AG04450 (cell line): ENCODE measurements at regions not wholly inside any gene's neighbourhood (a gene's known extent, or its start where the extent isn't known, plus 50 kb on each side); places are given as distances from the start of the nearest gene placed in this dataset.

Source experiments
- CTCF ChIA-PET: fragments of 300-600, 350-600 bp; formaldehyde crosslinking; extraction: SDS; loops from one replicate; lab custom pipeline; 2022; ENCODE audit warnings: antibody characterized with exemption, inconsistent platforms; lab: Charles Lee
- POLR2A ChIA-PET: fragments of 350-600 bp; formaldehyde crosslinking; extraction: SDS; loops from one replicate; lab custom pipeline; 2021; ENCODE audit warnings: antibody characterized with exemption, inconsistent platforms; lab: Yijun Ruan, JAX
- DNase-seq: peaks from one replicate; pipeline ENCODE4 v3.0.0-alpha.2; 2011; ENCODE audit warnings: low read depth, low spot score
- H3K27ac ChIP-seq: one replicate; pipeline ENCODE4 v1.5.1; 2012; ENCODE audit warnings: low read depth, low read length, control low read depth
- H3K27me3 ChIP-seq: one replicate; pipeline ENCODE4 v1.6.0; 2012; ENCODE audit warnings: low read length; ENCODE audit not compliant: control insufficient read depth, insufficient read depth
- H3K4me3 ChIP-seq: 2 replicates; pipeline ENCODE4 v1.5.1; 2011; ENCODE audit warnings: mild to moderate bottlenecking, low read depth, low read length, control low read depth
- H3K9me3 ChIP-seq: 2 replicates; pipeline ENCODE4 v1.5.1; 2012; ENCODE audit warnings: low read length; ENCODE audit not compliant: control insufficient read depth, insufficient read depth
- CTCF ChIP-seq: IDR thresholded peaks from 2 replicates; pipeline ENCODE4 v1.5.1; 2011; ENCODE audit warnings: low read depth, low read length, control low read depth, inconsistent platforms

GRCh38 chr5:4874097-4874496 lies 266.0 kb upstream of the ADAMTS16 start:
- DNase-seq, result no peak
- Histone ChIP-seq H3K9me3 (peaks cover 50% of the 10 kb centered on the region), H3K4me3 (no peak overlapping the region), H3K27me3 (no peaks in the 10 kb centered on the region), H3K27ac (no peak overlapping the region)
- TF ChIP-seq CTCF, result no peak
- ChIA-PET POLR2A (no interaction called here), CTCF (no interaction called here)

- TF ChIP-seq CTCF, result no peak
- DNase-seq, result no peak
- no peak overlapping the region for H3K4me3 ChIP-seq
- ChIA-PET POLR2A (no interaction called here), CTCF (no interaction called here)
- H3K27me3 ChIP-seq, result no peaks in the 10 kb centered on the region
- peaks cover 54% of the 10 kb centered on the region for H3K9me3 ChIP-seq
- no peak overlapping the region for H3K27ac ChIP-seq
Observed at GRCh38 chr5:4875942-4876341, 264.2 kb upstream of the ADAMTS16 start.

GRCh38 chr5:4876804-4877203 lies 263.3 kb upstream of the ADAMTS16 start:
- H3K4me3 ChIP-seq, result no peak overlapping the region
- H3K27me3 ChIP-seq, result no peaks in the 10 kb centered on the region
- CTCF ChIA-PET, result no interaction called here
- H3K27ac ChIP-seq, result no peak overlapping the region
- peaks cover 52% of the 10 kb centered on the region for H3K9me3 ChIP-seq
- POLR2A ChIA-PET, result no interaction called here
- no peak for DNase-seq
- no peak for TF ChIP-seq CTCF

- CTCF ChIA-PET, result no interaction called here
- H3K9me3 ChIP-seq, result peaks cover 57% of the 10 kb centered on the region
- no peak for TF ChIP-seq CTCF
- POLR2A ChIA-PET, result no interaction called here
- no peak for DNase-seq
- no peaks in the 10 kb centered on the region for H3K27me3 ChIP-seq
- H3K27ac ChIP-seq, result no peak overlapping the region
- no peak overlapping the region for H3K4me3 ChIP-seq
Observed at GRCh38 chr5:4877579-4877978, 262.6 kb upstream of the ADAMTS16 start.

- DNase-seq, result no peak
- TF ChIP-seq CTCF, result no peak
- CTCF ChIA-PET, result no interaction called here
- no peak overlapping the region for H3K4me3 ChIP-seq
- no peaks in the 10 kb centered on the region for H3K27me3 ChIP-seq
- no peak overlapping the region for H3K27ac ChIP-seq
- POLR2A ChIA-PET, result no interaction called here
- H3K9me3 ChIP-seq, result peaks cover 62% of the 10 kb centered on the region
Observed at GRCh38 chr5:4879075-4879474, 261.1 kb upstream of the ADAMTS16 start.
